GM19193 (cell line): ENCODE measurements at regions not wholly inside any gene's neighbourhood (a gene's known extent, or its start where the extent isn't known, plus 50 kb on each side); places are given as distances from the start of the nearest gene placed in this dataset.

Experiments used
- POLR2A ChIP-seq: IDR thresholded peaks from 4 replicates; pipeline ENCODE4 v1.6.1; 2011; ENCODE audit not compliant: insufficient read depth, insufficient read length; ENCODE audit errors: extremely low read depth

- no peak for TF ChIP-seq POLR2A
Measured at GRCh38 chr11:45391168-45391850, 105.2 kb upstream of the SYT13 start.

- TF ChIP-seq POLR2A = no peak
Measured at GRCh38 chr11:45390407-45390806, 104.3 kb upstream of the SYT13 start.

- TF ChIP-seq POLR2A = no peak
Measured at GRCh38 chr11:45388472-45388871, 102.3 kb upstream of the SYT13 start.

- TF ChIP-seq POLR2A = no peak
Measured at GRCh38 chr11:45386972-45387371, 100.8 kb upstream of the SYT13 start.

- TF ChIP-seq POLR2A = no peak
Measured at GRCh38 chr11:45385844-45386243, 99.7 kb upstream of the SYT13 start.

GRCh38 chr11:45385423-45385822 is 99.3 kb upstream of the SYT13 start:
- no peak for TF ChIP-seq POLR2A

- TF ChIP-seq POLR2A = no peak
Measured at GRCh38 chr11:45384711-45385241, 98.6 kb upstream of the SYT13 start.

- no peak for TF ChIP-seq POLR2A
Measured at GRCh38 chr11:45384016-45384415, 97.9 kb upstream of the SYT13 start.

GRCh38 chr11:45383224-45383623 is 97.1 kb upstream of the SYT13 start:
- no peak for TF ChIP-seq POLR2A

GRCh38 chr11:45382133-45382878 is 96.2 kb upstream of the SYT13 start:
- no peak for TF ChIP-seq POLR2A

GRCh38 chr11:45379162-45379863 is 93.2 kb upstream of the SYT13 start:
- no peak for TF ChIP-seq POLR2A

GRCh38 chr11:45378516-45378915 is 92.4 kb upstream of the SYT13 start:
- TF ChIP-seq POLR2A = no peak

- no peak for TF ChIP-seq POLR2A
Measured at GRCh38 chr11:45374653-45375059, 88.5 kb upstream of the SYT13 start.

- no peak for TF ChIP-seq POLR2A
Measured at GRCh38 chr11:45374130-45374529, 88.0 kb upstream of the SYT13 start.

- TF ChIP-seq POLR2A = no peak
Measured at GRCh38 chr11:45373506-45374035, 87.4 kb upstream of the SYT13 start.
